Lung (tissue), 11 donors: ENCODE measurements at regions not wholly inside any gene's neighbourhood (a gene's known extent, or its start where the extent isn't known, plus 50 kb on each side); places are given as distances from the start of the nearest gene placed in this dataset.
A peak's percentile ranks its signal among the peaks of the same experiment; 100 is the strongest.

Experiments used
- ATAC-seq: fragments of 200-7000 bp; cut with Tn5 transposase; one replicate; pipeline ENCODE4 v1.9.1; 2020; ENCODE audit warnings: moderate number of reproducible peaks; ENCODE audit not compliant: insufficient read depth, low FRiP score
- DNase-seq, 3 donors: peaks; one replicate each; pipeline ENCODE4 v3.0.0-alpha.2; 2013 to 2017
- H3K27ac ChIP-seq, 2 donors: one replicate each; pipeline ENCODE4 v1.5.1; 2013; ENCODE audit warnings: mild to moderate bottlenecking in 2 of 2, moderate library complexity in 2 of 2, control low read depth in 1 of 2, inconsistent platforms in 1 of 2, low read depth in 1 of 2, low read length in 1 of 2
- H3K27me3 ChIP-seq, 3 donors: one replicate each; pipeline ENCODE4 v1.5.1; 2013; ENCODE audit warnings: low read length in 2 of 3; ENCODE audit not compliant: control insufficient read depth in 3 of 3, insufficient read depth in 3 of 3
- H3K36me3 ChIP-seq, 4 donors: one replicate each; pipeline ENCODE4 v1.5.1; 2013; ENCODE audit warnings: low read length in 4 of 4, mild to moderate bottlenecking in 1 of 4, moderate library complexity in 1 of 4; ENCODE audit not compliant: control insufficient read depth in 4 of 4, insufficient read depth in 4 of 4
- H3K4me1 ChIP-seq, 5 donors: one replicate each; pipeline ENCODE4 v1.5.1; 2013; ENCODE audit warnings: low read length in 5 of 5, mild to moderate bottlenecking in 2 of 5, moderate library complexity in 1 of 5; ENCODE audit not compliant: control insufficient read depth in 5 of 5, insufficient read depth in 5 of 5
- H3K4me3 ChIP-seq: one replicate; pipeline ENCODE4 v1.5.1; 2013; ENCODE audit warnings: mild to moderate bottlenecking, control low read depth, moderate library complexity
- H3K9ac ChIP-seq, 2 donors: one replicate each; pipeline ENCODE4 v1.5.1; 2013; ENCODE audit warnings: low read length in 2 of 2, control low read depth in 1 of 2; ENCODE audit not compliant: insufficient read depth in 1 of 2
- H3K9me3 ChIP-seq, 4 donors: one replicate each; pipeline ENCODE4 v1.5.1; 2013; ENCODE audit warnings: low read length in 3 of 4, mild to moderate bottlenecking in 1 of 4, moderate library complexity in 1 of 4; ENCODE audit not compliant: control insufficient read depth in 4 of 4, insufficient read depth in 3 of 4
- WGBS, 2 donors: extraction: QIAGEN DNeasy Blood & Tissue Kit; methylation state at CpG; one replicate each; pipeline ENCODE4 v1.1.7; 2013; 5-methylcytosine and 5-hydroxymethylcytosine counted together
- TF ChIP-seq, protein P1 (sequence below): IDR thresholded peaks from 2 replicates; pipeline ENCODE4 v1.5.1; 2012; ENCODE audit warnings: mild to moderate bottlenecking; ENCODE audit errors: control extremely low read depth, extremely low read depth
- donor health status: control.
- donor health status: control.
- donor health status: Bipolar disorder and iron deficiency.
- donor health status: healthy.
- donor health status: DM: yes; HTN: yes; CAD: no.

DNA sequence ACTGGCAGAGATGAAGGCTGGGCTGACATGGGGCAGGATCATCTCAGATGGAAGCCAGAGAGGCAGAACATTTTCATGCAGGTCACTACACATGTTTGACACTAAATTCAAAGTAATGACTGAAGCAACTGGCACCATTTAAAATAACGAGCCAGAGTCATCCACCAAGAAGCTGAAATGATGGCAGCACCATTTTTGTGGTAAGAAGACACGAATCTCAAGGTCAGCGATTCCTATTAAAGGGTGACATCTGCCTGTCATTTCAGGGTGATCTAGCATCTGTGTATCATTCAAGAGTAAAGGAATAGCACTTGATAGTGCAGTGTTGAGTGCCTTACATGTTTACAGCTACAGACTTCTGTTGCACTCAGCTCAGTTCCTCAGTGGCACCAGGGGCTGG, 113.4 kb upstream of the C11orf87 start:
- H3K36me3 ChIP-seq, result no peaks in the 10 kb centered on the region
- H3K9ac ChIP-seq, result no peak overlapping the region
- no peak overlapping the region for H3K4me3 ChIP-seq
- no peak for DNase-seq
- WGBS, 2 donors, result 86 to 91% methylated on average over 3 of the region's 3 CpGs
- no peak for ATAC-seq
- no peaks in the 10 kb centered on the region for H3K4me1 ChIP-seq
- no peaks in the 10 kb centered on the region for H3K9me3 ChIP-seq
- TF ChIP-seq, protein P1, sequence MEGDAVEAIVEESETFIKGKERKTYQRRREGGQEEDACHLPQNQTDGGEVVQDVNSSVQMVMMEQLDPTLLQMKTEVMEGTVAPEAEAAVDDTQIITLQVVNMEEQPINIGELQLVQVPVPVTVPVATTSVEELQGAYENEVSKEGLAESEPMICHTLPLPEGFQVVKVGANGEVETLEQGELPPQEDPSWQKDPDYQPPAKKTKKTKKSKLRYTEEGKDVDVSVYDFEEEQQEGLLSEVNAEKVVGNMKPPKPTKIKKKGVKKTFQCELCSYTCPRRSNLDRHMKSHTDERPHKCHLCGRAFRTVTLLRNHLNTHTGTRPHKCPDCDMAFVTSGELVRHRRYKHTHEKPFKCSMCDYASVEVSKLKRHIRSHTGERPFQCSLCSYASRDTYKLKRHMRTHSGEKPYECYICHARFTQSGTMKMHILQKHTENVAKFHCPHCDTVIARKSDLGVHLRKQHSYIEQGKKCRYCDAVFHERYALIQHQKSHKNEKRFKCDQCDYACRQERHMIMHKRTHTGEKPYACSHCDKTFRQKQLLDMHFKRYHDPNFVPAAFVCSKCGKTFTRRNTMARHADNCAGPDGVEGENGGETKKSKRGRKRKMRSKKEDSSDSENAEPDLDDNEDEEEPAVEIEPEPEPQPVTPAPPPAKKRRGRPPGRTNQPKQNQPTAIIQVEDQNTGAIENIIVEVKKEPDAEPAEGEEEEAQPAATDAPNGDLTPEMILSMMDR, result no peak
- no peak overlapping the region for H3K27ac ChIP-seq
- no peaks in the 10 kb centered on the region for H3K27me3 ChIP-seq

DNA sequence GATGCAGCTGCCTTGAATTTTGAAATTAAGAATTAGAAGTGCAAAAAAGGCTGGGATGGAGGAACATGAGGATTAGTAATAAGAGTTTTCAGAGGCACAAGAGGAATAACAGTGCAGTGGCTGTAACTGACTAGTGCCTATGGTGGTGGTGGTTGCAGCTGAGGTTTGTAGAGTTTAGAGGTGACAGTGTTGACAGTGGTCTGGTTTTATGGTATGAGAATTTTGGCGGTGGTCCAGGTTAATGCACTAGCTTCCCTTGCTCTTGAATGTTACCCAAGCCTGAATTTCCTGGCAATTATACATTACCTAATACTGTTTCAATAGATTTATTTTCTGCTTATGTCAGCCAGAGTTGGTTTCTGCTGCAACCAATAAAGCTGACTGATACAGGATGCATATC, 112.8 kb upstream of the C11orf87 start:
- Histone ChIP-seq H3K9me3 (no peaks in the 10 kb centered on the region), H3K9ac (no peak overlapping the region), H3K36me3 (no peaks in the 10 kb centered on the region), H3K27ac (no peak overlapping the region), H3K27me3 (no peaks in the 10 kb centered on the region), H3K4me3 (no peak overlapping the region), H3K4me1 (no peaks in the 10 kb centered on the region)
- WGBS, 2 donors, result 61 to 71% methylated on average over 1 of the region's 1 CpG
- TF ChIP-seq, protein P1, result no peak
- DNase-seq (peak; percentile 6 to 13 (median 9)), ATAC-seq (no peak)

DNA sequence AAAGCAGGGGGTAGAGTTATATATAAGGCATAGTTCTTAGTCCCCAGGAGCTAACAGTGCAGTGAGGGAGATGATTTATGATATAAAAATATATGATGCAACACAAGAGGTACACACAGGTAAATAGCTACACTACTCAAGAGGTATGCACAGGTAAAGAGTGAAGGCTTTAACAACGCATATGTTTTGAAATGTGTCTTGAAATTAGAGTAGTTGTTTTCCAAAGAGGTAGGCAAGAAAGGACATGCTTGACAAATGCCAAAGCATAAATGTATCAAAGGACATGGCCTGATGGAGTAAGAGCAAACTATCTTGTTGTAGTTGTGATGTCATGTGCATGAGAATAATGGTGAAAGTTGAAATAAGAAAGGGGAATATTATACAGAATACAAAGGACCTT, 104.3 kb upstream of the C11orf87 start:
- TF ChIP-seq, protein P1, result no peak
- H3K9me3 ChIP-seq, result peaks cover 0 to 2% (median 0%) of the 10 kb centered on the region in 4 donors
- DNase-seq (no peak), ATAC-seq (no peak)
- H3K27ac ChIP-seq, result no peak overlapping the region
- no peaks in the 10 kb centered on the region for H3K4me1 ChIP-seq
- no peak overlapping the region for H3K4me3 ChIP-seq
- no peak overlapping the region for H3K9ac ChIP-seq
- H3K27me3 ChIP-seq, result no peaks in the 10 kb centered on the region
- 81 to 89% methylated on average over 1 of the region's 1 CpG for WGBS, 2 donors
- no peaks in the 10 kb centered on the region for H3K36me3 ChIP-seq

DNA sequence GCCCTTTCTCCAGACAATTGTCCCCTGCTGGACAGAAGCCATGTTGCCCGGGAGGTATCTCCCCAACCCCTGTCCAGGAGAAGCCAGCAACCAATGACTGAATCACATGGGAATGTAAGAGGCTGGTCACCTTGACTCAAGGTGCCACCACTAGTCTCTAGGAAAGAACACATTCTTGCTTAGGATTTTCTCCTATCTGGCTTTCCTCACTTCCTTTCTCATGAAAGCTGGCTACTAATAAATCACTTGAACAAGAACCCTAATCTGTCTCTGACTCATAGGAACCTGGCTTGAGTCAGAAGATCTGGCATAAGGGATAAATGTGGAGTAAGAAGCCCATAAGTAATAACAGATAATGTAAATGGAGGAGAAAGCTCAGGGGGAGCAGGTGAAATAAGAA, 101.4 kb upstream of the C11orf87 start:
- H3K27ac ChIP-seq, result no peak overlapping the region
- no peak overlapping the region for H3K9ac ChIP-seq
- H3K4me1 ChIP-seq, result no peaks in the 10 kb centered on the region
- H3K9me3 ChIP-seq, result peaks cover 0 to 2% (median 0%) of the 10 kb centered on the region in 4 donors
- no peak for ATAC-seq
- no peak for DNase-seq
- 67 to 80% methylated on average over 1 of the region's 1 CpG for WGBS, 2 donors
- H3K27me3 ChIP-seq, result no peaks in the 10 kb centered on the region
- H3K36me3 ChIP-seq, result no peaks in the 10 kb centered on the region
- TF ChIP-seq, protein P1, result no peak
- H3K4me3 ChIP-seq, result no peak overlapping the region
